Coronary artery (tissue), 2 donors: ENCODE measurements at regions not wholly inside any gene's neighbourhood (a gene's known extent, or its start where the extent isn't known, plus 50 kb on each side); places are given as distances from the start of the nearest gene placed in this dataset.

Experiments
- DNase-seq: peaks from one replicate; pipeline ENCODE4 v3.0.0-alpha.2; 2017; ENCODE audit warnings: low spot score
- H3K27ac ChIP-seq, 2 donors: fragments of 200-600 bp; sonication (generic); one replicate each; pipeline ENCODE4 v1.5.1; 2016 to 2019
- H3K4me3 ChIP-seq: fragments of 200-600 bp; sonication (generic); 2 replicates; pipeline ENCODE4 v1.5.1; 2016; ENCODE audit warnings: mild to moderate bottlenecking, moderate library complexity
- TF ChIP-seq, protein P1 (sequence below): fragments of 200-600 bp; sonication (generic); IDR thresholded peaks from one replicate; pipeline ENCODE4 v1.5.1; 2019; ENCODE audit warnings: antibody characterized with exemption

DNA sequence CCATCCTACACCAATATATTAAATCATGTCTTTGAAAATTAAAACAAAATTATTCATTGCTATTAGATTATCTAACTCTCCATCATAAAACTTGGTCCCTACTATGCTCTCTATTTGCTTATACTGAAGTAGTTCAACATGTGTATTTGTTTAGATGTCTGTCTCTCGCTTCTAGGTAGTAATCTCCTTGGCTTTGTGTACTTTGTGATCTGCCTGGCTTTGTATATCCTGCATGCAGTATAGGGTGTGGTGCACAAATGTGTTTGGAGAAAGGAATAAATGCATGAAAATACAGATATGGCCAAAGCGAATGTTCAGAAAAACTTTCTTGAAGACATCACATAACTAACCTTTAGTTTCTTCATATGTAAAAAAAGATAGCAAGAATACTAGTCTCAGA lies 246.6 kb upstream of the LRFN5 start:
- no peak for DNase-seq
- Histone ChIP-seq H3K27ac (no peak overlapping the region), H3K4me3 (no peak overlapping the region)
- TF ChIP-seq, protein P1, sequence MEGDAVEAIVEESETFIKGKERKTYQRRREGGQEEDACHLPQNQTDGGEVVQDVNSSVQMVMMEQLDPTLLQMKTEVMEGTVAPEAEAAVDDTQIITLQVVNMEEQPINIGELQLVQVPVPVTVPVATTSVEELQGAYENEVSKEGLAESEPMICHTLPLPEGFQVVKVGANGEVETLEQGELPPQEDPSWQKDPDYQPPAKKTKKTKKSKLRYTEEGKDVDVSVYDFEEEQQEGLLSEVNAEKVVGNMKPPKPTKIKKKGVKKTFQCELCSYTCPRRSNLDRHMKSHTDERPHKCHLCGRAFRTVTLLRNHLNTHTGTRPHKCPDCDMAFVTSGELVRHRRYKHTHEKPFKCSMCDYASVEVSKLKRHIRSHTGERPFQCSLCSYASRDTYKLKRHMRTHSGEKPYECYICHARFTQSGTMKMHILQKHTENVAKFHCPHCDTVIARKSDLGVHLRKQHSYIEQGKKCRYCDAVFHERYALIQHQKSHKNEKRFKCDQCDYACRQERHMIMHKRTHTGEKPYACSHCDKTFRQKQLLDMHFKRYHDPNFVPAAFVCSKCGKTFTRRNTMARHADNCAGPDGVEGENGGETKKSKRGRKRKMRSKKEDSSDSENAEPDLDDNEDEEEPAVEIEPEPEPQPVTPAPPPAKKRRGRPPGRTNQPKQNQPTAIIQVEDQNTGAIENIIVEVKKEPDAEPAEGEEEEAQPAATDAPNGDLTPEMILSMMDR = no peak

DNA sequence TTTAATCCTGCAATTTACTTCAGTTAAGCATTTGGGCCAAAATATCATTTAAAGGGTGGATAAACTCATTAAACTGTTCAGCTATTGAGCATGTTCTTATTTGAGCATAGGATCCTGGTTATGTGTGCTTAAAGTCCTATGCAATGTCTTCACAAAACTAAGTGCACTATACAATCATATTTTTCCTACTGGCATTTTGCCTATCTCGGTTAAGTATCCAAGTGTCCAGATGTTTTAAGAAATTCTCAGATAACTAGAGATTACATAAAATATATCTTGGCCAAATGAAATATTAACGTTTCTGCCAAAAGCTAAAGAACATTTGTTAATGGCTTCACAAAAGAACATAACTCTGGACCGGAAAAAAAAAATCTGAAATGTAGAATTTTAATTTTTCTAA lies 250.8 kb upstream of the LRFN5 start:
- TF ChIP-seq, protein P1 = no peak
- Histone ChIP-seq H3K4me3 (no peak overlapping the region), H3K27ac (no peak overlapping the region)
- no peak for DNase-seq

GRCh38 chr14:41350476-41350875 lies 256.2 kb upstream of the LRFN5 start:
- Histone ChIP-seq H3K27ac (no peak overlapping the region), H3K4me3 (no peak overlapping the region)
- DNase-seq = no peak
- TF ChIP-seq, protein P1 = no peak

DNA sequence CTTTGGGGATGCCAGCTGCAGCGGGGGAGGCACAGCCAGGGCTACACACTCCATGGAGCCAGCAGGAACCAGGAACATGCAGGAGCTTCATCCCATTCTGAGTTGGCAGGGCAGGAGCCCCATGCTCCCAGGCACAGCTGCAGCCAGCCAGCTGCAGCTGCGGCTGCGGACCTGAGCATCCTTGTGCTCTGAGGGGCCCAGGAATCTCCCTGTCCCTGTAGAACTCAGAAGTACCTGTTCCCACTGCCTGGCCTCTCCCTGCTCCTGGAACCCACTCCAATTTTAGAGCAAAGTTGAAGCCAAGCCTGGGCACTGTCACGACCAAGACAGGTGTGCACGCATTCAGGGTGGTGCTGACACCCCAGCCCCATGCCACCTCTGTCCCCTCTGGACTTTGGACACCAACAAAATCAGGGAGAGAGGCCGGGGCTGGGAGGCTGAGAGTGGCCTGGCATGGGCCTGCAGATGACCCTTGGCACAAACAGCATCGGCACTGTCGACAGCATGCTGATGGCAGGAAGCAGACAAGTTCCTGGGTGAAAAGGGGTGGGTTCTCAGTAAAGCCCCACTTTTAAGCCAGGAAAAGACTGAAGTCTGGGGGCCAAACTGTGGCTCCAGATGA lies 257.3 kb upstream of the LRFN5 start:
- Histone ChIP-seq H3K27ac (no peak overlapping the region), H3K4me3 (no peak overlapping the region)
- DNase-seq = no peak
- TF ChIP-seq, protein P1 = no peak

GRCh38 chr14:41343857-41344256 lies 262.8 kb upstream of the LRFN5 start:
- H3K4me3 ChIP-seq = no peak overlapping the region
- DNase-seq = no peak
- no peak overlapping the region for H3K27ac ChIP-seq
- TF ChIP-seq, protein P1 = no peak

DNA sequence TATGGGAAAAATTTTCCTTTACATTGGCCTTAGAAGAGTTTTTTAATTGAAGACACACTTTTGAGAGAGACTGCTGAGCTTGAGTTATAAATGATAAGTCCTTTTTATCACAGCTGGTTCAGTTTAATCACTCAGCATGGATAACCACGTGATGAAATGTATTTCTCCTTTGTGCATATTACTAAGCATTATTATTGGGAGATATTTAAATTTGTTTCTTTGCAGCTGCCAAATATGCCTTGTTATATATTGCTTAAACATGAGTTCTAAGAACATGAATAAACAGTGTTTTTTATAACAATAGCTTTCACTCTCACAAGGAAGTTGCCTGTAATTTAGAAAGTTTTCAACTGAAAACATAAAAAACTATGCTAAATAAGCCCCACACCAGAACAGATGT lies 293.5 kb upstream of the LRFN5 start:
- Histone ChIP-seq H3K27ac (no peak overlapping the region), H3K4me3 (no peak overlapping the region)
- TF ChIP-seq, protein P1 = no peak
- DNase-seq = no peak

GRCh38 chr14:41303506-41303905 lies 303.2 kb upstream of the LRFN5 start:
- TF ChIP-seq, protein P1 = no peak
- no peak for DNase-seq
- Histone ChIP-seq H3K27ac (no peak overlapping the region), H3K4me3 (no peak overlapping the region)
